Cardiac muscle cell (in vitro differentiated cells and primary cell): ENCODE measurements at regions not wholly inside any gene's neighbourhood (a gene's known extent, or its start where the extent isn't known, plus 50 kb on each side); places are given as distances from the start of the nearest gene placed in this dataset.

Experiments used
- DNase-seq, 2 donors: peaks; one replicate each; pipeline versions ENCODE4 v3.0.0 to v3.0.0-alpha.2; 2010 to 2017; ENCODE audit warnings: low read depth in 1 of 2, low spot score in 1 of 2
- H3K27ac ChIP-seq: fragments of 200-600 bp; sonication (generic); 2 replicates; pipeline ENCODE4 v1.5.1; 2016
- H3K27me3 ChIP-seq: fragments of 200-600 bp; sonication (generic); 2 replicates; pipeline ENCODE4 v1.6.0; 2016; ENCODE audit warnings: control low read depth
- H3K36me3 ChIP-seq: fragments of 200-600 bp; sonication (generic); 2 replicates; pipeline ENCODE4 v1.5.1; 2016; ENCODE audit warnings: control low read depth
- H3K4me1 ChIP-seq: fragments of 200-600 bp; sonication (generic); 2 replicates; pipeline ENCODE4 v1.8.1; 2017; ENCODE audit warnings: low read depth, mild to moderate bottlenecking, mixed run types
- H3K4me3 ChIP-seq: fragments of 200-600 bp; sonication (generic); 2 replicates; pipeline ENCODE4 v1.5.1; 2016; ENCODE audit warnings: mild to moderate bottlenecking
- H3K9me3 ChIP-seq: fragments of 200-600 bp; sonication (generic); 2 replicates; pipeline ENCODE4 v1.5.1; 2017; ENCODE audit warnings: low read depth, mild to moderate bottlenecking, control low read depth
- CTCF ChIP-seq: IDR thresholded peaks from 2 replicates; pipeline ENCODE4 v1.5.1; 2012; ENCODE audit warnings: low read depth, mild to moderate bottlenecking, low read length

- TF ChIP-seq CTCF, result no peak
- DNase-seq, result no peak
- Histone ChIP-seq H3K36me3 (no peaks in the 10 kb centered on the region), H3K9me3 (no peaks in the 10 kb centered on the region), H3K27ac (no peak overlapping the region), H3K27me3 (no peaks in the 10 kb centered on the region), H3K4me3 (no peak overlapping the region), H3K4me1 (no peaks in the 10 kb centered on the region)
Observed at GRCh38 chr13:71056581-71056980, 810.4 kb downstream of the DACH1 start.

DNA sequence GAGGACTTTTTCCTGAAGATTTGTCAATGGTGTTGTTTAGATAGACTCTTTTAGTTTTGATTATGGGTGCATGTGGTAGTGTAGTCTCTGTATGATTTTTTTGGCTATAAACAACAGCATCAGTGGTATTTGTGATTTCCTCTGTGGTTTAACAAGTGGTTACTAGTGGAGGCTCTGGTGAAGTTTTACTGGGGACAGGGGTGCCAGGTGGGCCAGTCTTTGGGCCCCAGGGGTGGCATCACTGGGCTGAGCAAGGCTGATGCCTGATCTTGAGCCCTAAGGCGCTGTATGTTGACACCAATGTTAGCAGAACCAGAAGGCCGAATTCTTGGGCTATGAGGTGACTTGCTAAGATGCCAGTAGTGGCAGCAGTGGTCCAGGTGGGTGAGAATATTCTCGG lies 811.4 kb downstream of the DACH1 start:
- Histone ChIP-seq H3K4me3 (no peak overlapping the region), H3K27ac (no peak overlapping the region), H3K4me1 (no peaks in the 10 kb centered on the region), H3K36me3 (no peaks in the 10 kb centered on the region), H3K27me3 (no peaks in the 10 kb centered on the region), H3K9me3 (no peaks in the 10 kb centered on the region)
- DNase-seq, result no peak
- no peak for TF ChIP-seq CTCF

GRCh38 chr13:71055047-71055446 lies 812.0 kb downstream of the DACH1 start:
- Histone ChIP-seq H3K36me3 (no peaks in the 10 kb centered on the region), H3K27ac (no peak overlapping the region)
- no peak for TF ChIP-seq CTCF

DNA sequence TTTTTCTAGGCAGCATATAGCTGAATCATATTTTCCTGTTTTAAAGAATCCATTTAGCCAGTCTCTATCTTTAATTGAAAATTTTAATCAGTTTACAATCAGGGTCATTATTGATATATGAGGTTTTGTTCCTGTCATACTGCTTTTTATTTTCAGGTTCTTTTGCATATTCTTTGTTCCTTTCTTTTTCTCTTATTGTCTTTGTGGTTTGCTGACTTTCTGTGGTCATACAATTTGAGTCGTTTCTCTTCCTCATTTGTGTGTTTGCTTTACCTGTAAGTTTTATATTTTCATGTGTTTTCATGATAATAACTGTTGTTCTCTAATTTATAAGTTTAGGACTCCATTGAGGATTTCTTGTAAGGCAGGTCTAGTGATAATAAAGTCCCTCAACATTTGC lies 812.6 kb downstream of the DACH1 start:
- no peaks in the 10 kb centered on the region for H3K9me3 ChIP-seq
- no peak overlapping the region for H3K27ac ChIP-seq
- H3K4me3 ChIP-seq, result no peak overlapping the region
- H3K27me3 ChIP-seq, result no peaks in the 10 kb centered on the region
- no peaks in the 10 kb centered on the region for H3K36me3 ChIP-seq
- DNase-seq, result no peak
- no peak for TF ChIP-seq CTCF
- H3K4me1 ChIP-seq, result no peaks in the 10 kb centered on the region

More at GRCh38 chr13:71055047-71055446, 812.0 kb downstream of the DACH1 start:
- Histone ChIP-seq H3K9me3 (no peaks in the 10 kb centered on the region), H3K27me3 (no peaks in the 10 kb centered on the region), H3K4me1 (no peaks in the 10 kb centered on the region), H3K4me3 (no peak overlapping the region)
- no peak for DNase-seq

DNA sequence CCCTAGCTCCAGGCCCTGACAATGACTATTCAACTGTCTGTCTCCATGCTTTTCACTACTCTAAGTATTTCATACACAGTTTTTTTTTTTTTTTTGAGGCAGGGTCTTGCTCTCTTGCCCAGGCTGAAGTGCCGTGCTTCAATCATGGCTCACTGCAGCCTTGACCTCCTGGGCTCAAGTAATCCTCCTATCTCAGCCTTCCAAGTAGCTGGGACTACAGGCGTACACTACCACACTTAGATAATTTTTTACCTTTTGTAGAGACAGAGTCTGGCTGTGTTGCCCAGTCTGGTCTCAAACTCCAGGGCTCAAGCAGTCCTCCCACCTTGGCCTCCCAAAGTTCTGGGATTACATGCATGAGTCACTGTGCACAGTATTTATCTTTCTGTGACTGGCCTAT lies 815.4 kb downstream of the DACH1 start:
- Histone ChIP-seq H3K27me3 (no peaks in the 10 kb centered on the region), H3K4me1 (no peaks in the 10 kb centered on the region), H3K4me3 (no peak overlapping the region), H3K9me3 (no peaks in the 10 kb centered on the region), H3K27ac (no peak overlapping the region), H3K36me3 (no peaks in the 10 kb centered on the region)
- DNase-seq, result no peak
- TF ChIP-seq CTCF, result no peak
